ENCODE measurements at regions not wholly inside any gene's neighbourhood (a gene's known extent, or its start where the extent isn't known, plus 50 kb on each side); places are given as distances from the start of the nearest gene placed in this dataset.
"Not testable (repeated sequence)": the region's sequence is repeated elsewhere in the genome, so short reads cannot be mapped to it uniquely, and the experiment has no call there.

DNA sequence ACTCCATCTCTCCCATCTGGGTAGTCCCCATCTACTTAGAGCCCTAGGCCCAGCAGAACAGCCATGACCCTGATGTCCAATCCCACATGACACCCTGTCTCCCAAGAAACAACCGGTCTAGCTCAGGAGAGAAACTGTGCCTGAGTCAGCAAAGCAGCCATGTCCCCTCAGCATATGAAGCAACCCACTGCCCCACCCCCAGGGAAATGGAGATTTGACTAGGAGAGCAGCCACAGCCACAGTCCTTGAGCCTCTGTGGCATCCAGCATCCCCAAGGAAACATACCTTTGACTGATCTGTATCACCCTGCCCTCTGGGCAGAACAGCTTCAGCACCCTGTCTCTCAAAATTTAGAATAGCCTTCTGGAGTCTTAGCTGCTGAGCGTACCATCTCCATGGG is 641.9 kb upstream of the FBXO33 start:
- no peaks in the 10 kb centered on the region for H3K4me1 ChIP-seq
- no peaks in the 10 kb centered on the region for H3K27me3 ChIP-seq
- no peak overlapping the region for H3K4me3 ChIP-seq
- no peaks in the 10 kb centered on the region for H3K36me3 ChIP-seq
- H3K9me3 ChIP-seq (replicated peaks): no peaks in the 10 kb centered on the region
- H3K27ac ChIP-seq: no peak overlapping the region
- DNase-seq: no peak

GRCh38 chr14:40072175-40072574 is 639.9 kb upstream of the FBXO33 start:
- Histone ChIP-seq H3K27ac (no peak overlapping the region), H3K27me3 (no peaks in the 10 kb centered on the region), H3K36me3 (no peaks in the 10 kb centered on the region), H3K4me1 (no peaks in the 10 kb centered on the region), H3K4me3 (no peak overlapping the region), H3K9me3 (replicated peaks) (no peaks in the 10 kb centered on the region)
- DNase-seq: no peak

- no peaks in the 10 kb centered on the region for H3K9me3 ChIP-seq (replicated peaks)
- H3K4me3 ChIP-seq: no peak overlapping the region
- no peaks in the 10 kb centered on the region for H3K36me3 ChIP-seq
- no peaks in the 10 kb centered on the region for H3K4me1 ChIP-seq
- H3K27me3 ChIP-seq: no peaks in the 10 kb centered on the region
- no peak overlapping the region for H3K27ac ChIP-seq
- DNase-seq: no peak
Measured at GRCh38 chr14:40058901-40059897, 627.0 kb upstream of the FBXO33 start.

- peak in 1 of 2 experiments; percentile 5 for DNase-seq
- no peak overlapping the region for H3K27ac ChIP-seq
Measured at GRCh38 chr14:40053416-40053815, 621.2 kb upstream of the FBXO33 start.

GRCh38 chr14:40028991-40029390 is 596.8 kb upstream of the FBXO33 start:
- no peaks in the 10 kb centered on the region for H3K9me3 ChIP-seq (replicated peaks)
- H3K4me3 ChIP-seq: no peak overlapping the region
- no peaks in the 10 kb centered on the region for H3K4me1 ChIP-seq
- DNase-seq: no peak
- H3K36me3 ChIP-seq: no peaks in the 10 kb centered on the region
- no peaks in the 10 kb centered on the region for H3K27me3 ChIP-seq
- no peak overlapping the region for H3K27ac ChIP-seq

More at GRCh38 chr14:40053416-40053815, 621.2 kb upstream of the FBXO33 start:
- H3K27me3 ChIP-seq: no peaks in the 10 kb centered on the region
- no peaks in the 10 kb centered on the region for H3K36me3 ChIP-seq
- H3K4me1 ChIP-seq: no peaks in the 10 kb centered on the region
- no peak overlapping the region for H3K4me3 ChIP-seq
- no peaks in the 10 kb centered on the region for H3K9me3 ChIP-seq (replicated peaks)

- DNase-seq: no peak
- Histone ChIP-seq H3K9me3 (replicated peaks) (no peaks in the 10 kb centered on the region), H3K4me1 (no peaks in the 10 kb centered on the region), H3K27me3 (no peaks in the 10 kb centered on the region; the same call in 1 of the 2 replicates), H3K27ac (no peak overlapping the region), H3K4me3 (no peak overlapping the region), H3K36me3 (no peaks in the 10 kb centered on the region)
Measured at GRCh38 chr14:40025101-40025500, 592.9 kb upstream of the FBXO33 start.

- no peaks in the 10 kb centered on the region; the same call in 1 of the 2 replicates for H3K9me3 ChIP-seq (replicated peaks)
- no peak overlapping the region for H3K27ac ChIP-seq
- 0 out of 2 replicates have a peak, but pooled peaks cover 1% of the 10 kb centered on the region for H3K36me3 ChIP-seq
- no peak for DNase-seq
- peaks cover 18% of the 10 kb centered on the region for H3K4me1 ChIP-seq
- no peaks in the 10 kb centered on the region for H3K27me3 ChIP-seq
- no peak overlapping the region for H3K4me3 ChIP-seq
Measured at GRCh38 chr14:40010961-40011360, 578.7 kb upstream of the FBXO33 start.

- peaks cover 30% of the 10 kb centered on the region for H3K4me1 ChIP-seq
- 0 out of 2 replicates have a peak, but pooled peaks cover 2% of the 10 kb centered on the region for H3K36me3 ChIP-seq
- no peaks in the 10 kb centered on the region; the same call in 1 of the 2 replicates for H3K9me3 ChIP-seq (replicated peaks)
- DNase-seq: no peak
- no peaks in the 10 kb centered on the region for H3K27me3 ChIP-seq
- H3K4me3 ChIP-seq: no peak overlapping the region
- H3K27ac ChIP-seq: peak overlapping the region; percentile 41
Measured at GRCh38 chr14:40009771-40010170, 577.5 kb upstream of the FBXO33 start.

DNA sequence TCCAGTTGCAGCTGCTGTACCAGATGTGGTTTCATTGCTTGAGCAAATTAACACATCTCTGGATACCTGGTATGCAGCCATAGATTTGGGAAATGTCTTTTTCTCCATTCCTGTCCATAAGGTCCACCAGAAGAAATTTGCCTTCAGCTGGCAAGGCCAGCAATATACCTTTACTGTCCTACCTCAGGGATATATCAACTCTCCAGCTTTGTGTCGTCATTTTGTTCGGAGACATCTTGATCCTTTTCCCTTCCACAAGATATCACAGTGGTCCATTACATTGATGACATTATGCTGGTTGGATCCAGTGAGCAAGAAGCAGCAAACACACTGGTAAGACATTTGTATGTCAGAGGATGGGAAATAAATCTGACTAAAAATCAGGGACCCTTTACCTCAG is 576.1 kb upstream of the FBXO33 start:
- not testable (repeated sequence) for H3K36me3 ChIP-seq; H3K9me3 ChIP-seq (replicated peaks); H3K27ac ChIP-seq; DNase-seq; H3K27me3 ChIP-seq; H3K4me3 ChIP-seq
- peaks cover 38% of the 10 kb centered on the region for H3K4me1 ChIP-seq

- H3K36me3 ChIP-seq: 0 out of 2 replicates have a peak, but pooled peaks cover 2% of the 10 kb centered on the region
- peak overlapping the region; percentile 85 for H3K27ac ChIP-seq
- H3K4me1 ChIP-seq: peaks cover 38% of the 10 kb centered on the region
- no peaks in the 10 kb centered on the region for H3K9me3 ChIP-seq (replicated peaks)
- peak; percentile 75 to 91 for DNase-seq
- no peak overlapping the region for H3K4me3 ChIP-seq
- H3K27me3 ChIP-seq: no peaks in the 10 kb centered on the region
Measured at GRCh38 chr14:40004871-40005500, 572.8 kb upstream of the FBXO33 start.

- 0 out of 2 replicates have a peak, but pooled peaks cover 2% of the 10 kb centered on the region for H3K36me3 ChIP-seq
- no peaks in the 10 kb centered on the region for H3K9me3 ChIP-seq (replicated peaks)
- no peaks in the 10 kb centered on the region for H3K27me3 ChIP-seq
- no peak overlapping the region for H3K27ac ChIP-seq
- DNase-seq: no peak
- peaks cover 27% of the 10 kb centered on the region for H3K4me1 ChIP-seq
- H3K4me3 ChIP-seq: no peak overlapping the region
Measured at GRCh38 chr14:40003773-40004172, 571.5 kb upstream of the FBXO33 start.

GRCh38 chr14:39998854-39999253 is 566.6 kb upstream of the FBXO33 start:
- H3K27me3 ChIP-seq: no peaks in the 10 kb centered on the region
- no peak overlapping the region for H3K27ac ChIP-seq
- no peak overlapping the region for H3K4me3 ChIP-seq
- no peaks in the 10 kb centered on the region for H3K36me3 ChIP-seq
- H3K4me1 ChIP-seq: 0 out of 2 replicates have a peak, but pooled peaks cover 4% of the 10 kb centered on the region
- no peaks in the 10 kb centered on the region for H3K9me3 ChIP-seq (replicated peaks)
- no peak for DNase-seq

- H3K9me3 ChIP-seq (replicated peaks): no peaks in the 10 kb centered on the region
- H3K27ac ChIP-seq: no peak overlapping the region
- 0 out of 2 replicates have a peak, but pooled peaks cover 4% of the 10 kb centered on the region for H3K4me1 ChIP-seq
- H3K4me3 ChIP-seq: no peak overlapping the region
- no peaks in the 10 kb centered on the region for H3K36me3 ChIP-seq
- DNase-seq: no peak
- no peaks in the 10 kb centered on the region for H3K27me3 ChIP-seq
Measured at GRCh38 chr14:39998114-39998513, 565.9 kb upstream of the FBXO33 start.

GRCh38 chr14:39991041-39991440 is 558.8 kb upstream of the FBXO33 start:
- Histone ChIP-seq H3K27me3 (no peaks in the 10 kb centered on the region), H3K36me3 (no peaks in the 10 kb centered on the region), H3K4me3 (no peak overlapping the region), H3K4me1 (no peaks in the 10 kb centered on the region), H3K9me3 (replicated peaks) (no peaks in the 10 kb centered on the region), H3K27ac (no peak overlapping the region)
- no peak for DNase-seq

GRCh38 chr14:39988939-39989338 is 556.7 kb upstream of the FBXO33 start:
- Histone ChIP-seq H3K4me3 (no peak overlapping the region), H3K4me1 (no peaks in the 10 kb centered on the region), H3K36me3 (no peaks in the 10 kb centered on the region), H3K27me3 (no peaks in the 10 kb centered on the region), H3K9me3 (replicated peaks) (no peaks in the 10 kb centered on the region), H3K27ac (no peak overlapping the region)
- peak in 1 of 2 experiments; percentile 70 for DNase-seq

All from SJCRH30 (cell line).